OCI-LY7 (cell line): ENCODE measurements at regions not wholly inside any gene's neighbourhood (a gene's known extent, or its start where the extent isn't known, plus 50 kb on each side); places are given as distances from the start of the nearest gene placed in this dataset.

Experiments used
- BruUV-seq: library from RNA; stranded (reverse); fragments of 400-500 nt; replicated peaks from 2 replicates; lab custom pipeline; 2021; lab: Mats Ljungman, UMichigan
- CTCF ChIA-PET: fragments of 300-600 bp; sonication (Branson Sonifier 250); formaldehyde crosslinking; loops from one replicate; lab custom pipeline; 2022; ENCODE audit warnings: antibody characterized with exemption; ENCODE audit not compliant: unreplicated experiment; lab: Charles Lee
- POLR2A ChIA-PET: fragments of 300-600 bp; sonication (Branson Sonifier 250); formaldehyde crosslinking; loops from one replicate; lab custom pipeline; 2022; ENCODE audit warnings: antibody characterized with exemption; lab: Charles Lee
- DNase-seq: peaks from one replicate; pipeline ENCODE4 v3.0.0-alpha.2; 2015; ENCODE audit warnings: low spot score
- H2AFZ ChIP-seq: fragments of 200-600 bp; sonication (generic), shearing (Covaris generic); 2 replicates; pipeline ENCODE4 v1.6.1; 2014; ENCODE audit warnings: mild to moderate bottlenecking, antibody characterized with exemption, low read length, moderate library complexity
- H3K27ac ChIP-seq: fragments of 200-600 bp; sonication (generic); 2 replicates; pipeline ENCODE4 v1.5.1; 2014; ENCODE audit warnings: mixed run types, low read depth, mild to moderate bottlenecking, moderate library complexity, low read length, inconsistent platforms; ENCODE audit not compliant: poor library complexity, severe bottlenecking
- H3K36me3 ChIP-seq: fragments of 200-600 bp; sonication (generic); 2 replicates; pipeline ENCODE4 v1.6.1; 2014; ENCODE audit warnings: mild to moderate bottlenecking, antibody characterized with exemption, low read length, moderate library complexity, mixed read lengths; ENCODE audit not compliant: insufficient read depth
- H3K4me1 ChIP-seq: fragments of 200-600 bp; sonication (generic); 2 replicates; pipeline ENCODE4 v1.5.1; 2014; ENCODE audit warnings: mild to moderate bottlenecking, low read length; ENCODE audit not compliant: insufficient read depth, poor library complexity, severe bottlenecking
- H3K4me2 ChIP-seq: fragments of 200-600 bp; sonication (generic); 2 replicates; pipeline ENCODE4 v1.6.1; 2014; ENCODE audit warnings: mild to moderate bottlenecking, low read length
- H3K4me3 ChIP-seq: fragments of 200-600 bp; sonication (generic); 2 replicates; pipeline ENCODE4 v1.5.1; 2014; ENCODE audit warnings: mild to moderate bottlenecking, low read depth, low read length; ENCODE audit not compliant: poor library complexity, severe bottlenecking
- H3K79me2 ChIP-seq: fragments of 200-600 bp; sonication (generic); 2 replicates; pipeline ENCODE4 v1.6.1; 2016; ENCODE audit warnings: low read depth, mild to moderate bottlenecking, low read length, moderate library complexity, mixed read lengths; ENCODE audit not compliant: insufficient read depth
- H3K9me2 ChIP-seq: fragments of 200-600 bp; sonication (generic); 2 replicates; pipeline ENCODE4 v1.6.1; 2016; ENCODE audit warnings: mild to moderate bottlenecking, low read length, mixed read lengths; ENCODE audit not compliant: insufficient read depth
- H3K9me3 ChIP-seq: fragments of 200-600 bp; sonication (generic); 2 replicates; pipeline ENCODE4 v1.6.1; 2014; ENCODE audit warnings: mild to moderate bottlenecking, mixed run types, low read length, mixed read lengths
- H4K20me1 ChIP-seq: fragments of 200-600 bp; sonication (generic); 2 replicates; pipeline ENCODE4 v1.6.1; 2014; ENCODE audit warnings: mild to moderate bottlenecking, antibody characterized with exemption, low read length, moderate library complexity, mixed read lengths; ENCODE audit not compliant: insufficient read depth
- EZH2phosphoT487 ChIP-seq: fragments of 200-600 bp; sonication (generic); IDR thresholded peaks from 2 replicates; pipeline ENCODE4 v1.6.1; 2018; ENCODE audit warnings: low read depth, borderline replicate concordance, mild to moderate bottlenecking, mixed run types, antibody characterized with exemption, low read length, moderate library complexity, mixed read lengths
- intact Hi-C: fragments of 100-400 bp; cut with micrococcal nuclease; formaldehyde crosslinking; loops from one replicate; pipeline ENCODE4 v1.10.0; 2022; ENCODE audit not compliant: unreplicated experiment
- TF ChIP-seq, protein P1 (sequence below): fragments of 200-600 bp; sonication (generic); conservative IDR thresholded peaks from 2 replicates; pipeline ENCODE4 v1.5.1; 2014; ENCODE audit warnings: mild to moderate bottlenecking, antibody characterized with exemption, low read length, moderate library complexity, mixed read lengths

DNA sequence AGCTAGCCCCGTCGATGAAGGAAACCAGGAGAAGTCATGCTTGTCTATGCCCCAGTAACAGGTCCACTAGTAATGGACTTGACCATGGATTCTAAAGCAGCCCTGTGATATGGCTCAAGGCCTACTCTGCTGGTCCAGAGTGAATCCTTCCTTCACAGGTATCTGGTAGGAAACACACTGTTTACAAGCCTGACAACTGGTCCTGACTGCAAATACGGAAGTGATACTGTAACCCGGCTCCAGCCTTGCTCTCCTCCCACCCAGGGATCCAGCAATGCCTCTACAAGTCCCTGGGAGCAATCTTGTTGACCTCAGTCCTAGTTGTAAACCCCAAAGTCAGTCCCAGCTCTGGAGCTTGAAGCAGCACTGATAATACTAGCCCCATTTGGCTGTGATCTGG is 239.2 kb upstream of the GRID2 start:
- CTCF ChIA-PET, result no interaction called here
- no peaks in the 10 kb centered on the region for H3K79me2 ChIP-seq
- no peaks in the 10 kb centered on the region; the same call in 1 of the 2 replicates for H3K9me2 ChIP-seq
- H3K4me1 ChIP-seq, result no peaks in the 10 kb centered on the region
- intact Hi-C loops, result no loop called here
- H3K36me3 ChIP-seq, result no peaks in the 10 kb centered on the region
- no peak overlapping the region for H3K4me2 ChIP-seq
- DNase-seq, result no peak
- no peaks in the 10 kb centered on the region for H3K9me3 ChIP-seq
- TF ChIP-seq, protein P1, sequence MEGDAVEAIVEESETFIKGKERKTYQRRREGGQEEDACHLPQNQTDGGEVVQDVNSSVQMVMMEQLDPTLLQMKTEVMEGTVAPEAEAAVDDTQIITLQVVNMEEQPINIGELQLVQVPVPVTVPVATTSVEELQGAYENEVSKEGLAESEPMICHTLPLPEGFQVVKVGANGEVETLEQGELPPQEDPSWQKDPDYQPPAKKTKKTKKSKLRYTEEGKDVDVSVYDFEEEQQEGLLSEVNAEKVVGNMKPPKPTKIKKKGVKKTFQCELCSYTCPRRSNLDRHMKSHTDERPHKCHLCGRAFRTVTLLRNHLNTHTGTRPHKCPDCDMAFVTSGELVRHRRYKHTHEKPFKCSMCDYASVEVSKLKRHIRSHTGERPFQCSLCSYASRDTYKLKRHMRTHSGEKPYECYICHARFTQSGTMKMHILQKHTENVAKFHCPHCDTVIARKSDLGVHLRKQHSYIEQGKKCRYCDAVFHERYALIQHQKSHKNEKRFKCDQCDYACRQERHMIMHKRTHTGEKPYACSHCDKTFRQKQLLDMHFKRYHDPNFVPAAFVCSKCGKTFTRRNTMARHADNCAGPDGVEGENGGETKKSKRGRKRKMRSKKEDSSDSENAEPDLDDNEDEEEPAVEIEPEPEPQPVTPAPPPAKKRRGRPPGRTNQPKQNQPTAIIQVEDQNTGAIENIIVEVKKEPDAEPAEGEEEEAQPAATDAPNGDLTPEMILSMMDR, result no peak
- no peak for TF ChIP-seq EZH2phosphoT487
- no peak overlapping the region for H3K4me3 ChIP-seq
- no peak overlapping the region for H3K27ac ChIP-seq
- BruUV-seq, result no TSS peak
- no peak overlapping the region for H2AFZ ChIP-seq
- H4K20me1 ChIP-seq, result no peaks in the 10 kb centered on the region
- POLR2A ChIA-PET, result interaction anchor here (0.7 kb wide), 1 partner anchor 153 kb away, joined by 5 read pairs; no protein-coding TSS in a partner anchor

DNA sequence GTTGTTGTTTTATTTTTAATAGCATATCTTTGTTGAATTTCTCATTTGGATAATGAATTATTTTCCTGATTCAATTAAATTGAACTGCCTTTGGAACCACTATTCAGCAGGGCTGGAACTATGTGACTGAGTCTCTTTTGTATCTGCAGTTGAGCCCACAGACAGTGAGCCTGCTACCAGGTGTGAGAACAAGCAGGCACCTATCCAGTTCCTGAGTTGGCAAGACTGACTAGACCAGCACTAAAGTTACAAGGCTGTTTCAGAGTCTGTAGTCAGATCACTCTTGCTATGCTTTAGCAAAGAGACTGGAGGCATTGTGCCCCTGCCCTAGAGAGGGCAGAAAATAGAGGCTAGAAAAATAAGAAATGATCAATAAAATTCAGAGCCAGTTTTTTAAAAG is 237.3 kb upstream of the GRID2 start:
- Histone ChIP-seq H3K4me3 (no peak overlapping the region), H3K36me3 (no peaks in the 10 kb centered on the region), H3K79me2 (no peaks in the 10 kb centered on the region), H3K27ac (no peak overlapping the region), H2AFZ (no peak overlapping the region), H4K20me1 (no peaks in the 10 kb centered on the region), H3K4me2 (no peak overlapping the region), H3K4me1 (no peaks in the 10 kb centered on the region), H3K9me2 (no peaks in the 10 kb centered on the region; the same call in 1 of the 2 replicates), H3K9me3 (no peaks in the 10 kb centered on the region)
- intact Hi-C loops, result no loop called here
- POLR2A ChIA-PET, result no interaction called here
- CTCF ChIA-PET, result no interaction called here
- no peak for DNase-seq
- no TSS peak for BruUV-seq
- TF ChIP-seq, protein P1, result no peak
- no peak for TF ChIP-seq EZH2phosphoT487

DNA sequence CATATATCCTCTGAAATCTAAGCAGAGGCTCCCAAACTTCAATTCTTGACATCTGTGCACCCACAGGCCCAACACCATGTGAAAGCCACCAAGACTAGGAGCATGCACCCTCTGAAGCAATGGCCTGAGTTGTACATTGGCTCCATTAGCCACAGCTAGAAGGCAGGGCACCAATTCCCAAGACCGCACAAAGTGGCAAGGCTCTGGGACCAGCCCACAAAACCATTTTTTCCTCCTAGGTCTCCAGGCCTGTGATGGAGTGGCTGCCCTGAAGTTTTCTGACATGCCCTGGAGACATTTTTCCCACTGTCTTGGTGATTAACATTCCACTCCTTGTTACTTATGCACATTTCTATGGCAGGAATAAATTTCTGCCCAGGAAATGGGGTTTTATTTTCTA is 232.2 kb upstream of the GRID2 start:
- Histone ChIP-seq H3K4me2 (no peak overlapping the region), H2AFZ (no peak overlapping the region), H3K79me2 (no peaks in the 10 kb centered on the region), H3K36me3 (no peaks in the 10 kb centered on the region), H4K20me1 (no peaks in the 10 kb centered on the region), H3K9me2 (no peaks in the 10 kb centered on the region), H3K9me3 (no peaks in the 10 kb centered on the region), H3K4me1 (no peaks in the 10 kb centered on the region), H3K4me3 (no peak overlapping the region), H3K27ac (no peak overlapping the region)
- ChIA-PET POLR2A (no interaction called here), CTCF (no interaction called here)
- TF ChIP-seq, protein P1, result no peak
- TF ChIP-seq EZH2phosphoT487, result no peak
- intact Hi-C loops, result no loop called here
- no peak for DNase-seq
- BruUV-seq, result no TSS peak
